ENCODE measurements at regions not wholly inside any gene's neighbourhood (a gene's known extent, or its start where the extent isn't known, plus 50 kb on each side); places are given as distances from the start of the nearest gene placed in this dataset.

DNA sequence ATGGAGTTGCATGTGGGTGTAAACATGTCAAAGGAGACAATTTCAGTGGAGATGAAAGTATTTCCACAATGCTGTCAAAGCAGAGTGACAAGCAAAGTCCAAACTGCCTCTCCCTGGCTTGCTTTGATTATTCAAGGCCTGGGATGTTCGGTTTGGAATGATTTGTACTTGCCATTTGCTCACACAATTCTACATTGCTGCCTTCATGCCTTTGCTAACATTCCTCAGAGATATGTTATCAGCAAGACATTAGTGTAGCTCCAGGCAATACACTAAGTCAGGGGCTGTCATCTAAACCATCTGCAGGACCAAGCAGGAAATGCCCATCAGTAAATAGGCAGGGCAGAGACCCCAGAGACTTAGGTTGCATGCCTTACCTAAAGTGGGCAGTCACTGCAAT lies 79.6 kb upstream of the C1QTNF7 start:
- Histone ChIP-seq H3K4me3 (replicated peaks in 1 of 3) (no peak overlapping the region), H3K9me3 (no peaks in the 10 kb centered on the region), H3K36me3 (no peaks in the 10 kb centered on the region), H3K27ac (no peak overlapping the region), H3K27me3 (no peaks in the 10 kb centered on the region), H3K4me1 (no peaks in the 10 kb centered on the region)
- 38 to 58% methylated on average over 1 of the region's 1 CpG for WGBS, 2 donors
- intact Hi-C loops (cut with DNase I): no loop called here
- TF ChIP-seq, protein P1, sequence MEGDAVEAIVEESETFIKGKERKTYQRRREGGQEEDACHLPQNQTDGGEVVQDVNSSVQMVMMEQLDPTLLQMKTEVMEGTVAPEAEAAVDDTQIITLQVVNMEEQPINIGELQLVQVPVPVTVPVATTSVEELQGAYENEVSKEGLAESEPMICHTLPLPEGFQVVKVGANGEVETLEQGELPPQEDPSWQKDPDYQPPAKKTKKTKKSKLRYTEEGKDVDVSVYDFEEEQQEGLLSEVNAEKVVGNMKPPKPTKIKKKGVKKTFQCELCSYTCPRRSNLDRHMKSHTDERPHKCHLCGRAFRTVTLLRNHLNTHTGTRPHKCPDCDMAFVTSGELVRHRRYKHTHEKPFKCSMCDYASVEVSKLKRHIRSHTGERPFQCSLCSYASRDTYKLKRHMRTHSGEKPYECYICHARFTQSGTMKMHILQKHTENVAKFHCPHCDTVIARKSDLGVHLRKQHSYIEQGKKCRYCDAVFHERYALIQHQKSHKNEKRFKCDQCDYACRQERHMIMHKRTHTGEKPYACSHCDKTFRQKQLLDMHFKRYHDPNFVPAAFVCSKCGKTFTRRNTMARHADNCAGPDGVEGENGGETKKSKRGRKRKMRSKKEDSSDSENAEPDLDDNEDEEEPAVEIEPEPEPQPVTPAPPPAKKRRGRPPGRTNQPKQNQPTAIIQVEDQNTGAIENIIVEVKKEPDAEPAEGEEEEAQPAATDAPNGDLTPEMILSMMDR (IDR thresholded peaks at IDR 0.05): no peak
- TF ChIP-seq POLR2A (IDR thresholded peaks at IDR 0.05): no peak
- DNase-seq: no peak

DNA sequence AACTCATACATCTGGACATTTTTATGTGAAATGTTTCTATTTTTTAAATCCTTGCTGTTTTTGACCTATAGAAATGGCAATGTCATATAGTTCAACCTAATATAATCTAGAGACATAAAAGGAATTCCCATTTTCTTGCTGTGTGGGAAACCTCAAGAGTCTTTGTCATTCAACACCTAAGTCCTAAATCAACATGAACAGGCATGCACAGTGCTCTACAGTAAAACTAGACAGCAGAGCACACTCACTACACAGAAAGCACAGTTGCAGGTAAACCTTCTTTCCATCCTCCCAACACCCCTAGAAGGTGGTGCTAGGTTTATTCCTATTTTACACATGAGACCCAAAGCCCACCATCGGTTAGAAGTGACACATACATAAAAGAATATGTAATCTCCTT lies 79.1 kb upstream of the C1QTNF7 start:
- Histone ChIP-seq H3K36me3 (no peaks in the 10 kb centered on the region), H3K9me3 (no peaks in the 10 kb centered on the region), H3K27me3 (no peaks in the 10 kb centered on the region), H3K4me1 (no peaks in the 10 kb centered on the region), H3K4me3 (replicated peaks in 1 of 3) (no peak overlapping the region), H3K27ac (no peak overlapping the region)
- intact Hi-C loops (cut with DNase I): no loop called here
- DNase-seq: no peak
- 63 to 85% methylated on average over 1 of the region's 1 CpG for WGBS, 2 donors
- no peak for TF ChIP-seq POLR2A (IDR thresholded peaks at IDR 0.05)
- TF ChIP-seq, protein P1 (IDR thresholded peaks at IDR 0.05): no peak

DNA sequence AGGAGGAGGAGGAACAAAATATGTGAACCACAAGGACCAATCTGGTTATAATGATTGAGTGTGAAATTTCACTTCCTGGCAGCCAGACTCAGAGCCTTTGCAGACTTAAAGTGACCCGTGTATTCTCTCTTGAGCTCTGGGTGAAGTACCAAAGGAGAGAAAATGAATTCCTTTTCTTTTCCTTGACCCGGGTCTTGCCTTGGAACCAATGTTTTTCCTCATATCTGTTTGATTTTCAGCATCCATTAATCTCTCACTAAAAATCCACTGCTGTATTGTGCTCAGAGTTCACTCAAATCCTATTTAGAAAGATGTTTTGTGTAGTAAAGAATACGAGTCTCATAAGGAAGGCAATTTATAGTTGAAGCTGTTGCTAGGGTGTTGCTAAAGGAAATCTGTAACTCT lies 78.3 kb upstream of the C1QTNF7 start:
- no peaks in the 10 kb centered on the region for H3K27me3 ChIP-seq
- no peak overlapping the region for H3K4me3 ChIP-seq (replicated peaks in 1 of 3)
- H3K9me3 ChIP-seq: no peaks in the 10 kb centered on the region
- intact Hi-C loops (cut with DNase I): no loop called here
- H3K27ac ChIP-seq: no peak overlapping the region
- DNase-seq: no peak
- no peak for TF ChIP-seq POLR2A (IDR thresholded peaks at IDR 0.05)
- TF ChIP-seq, protein P1 (IDR thresholded peaks at IDR 0.05): no peak
- H3K4me1 ChIP-seq: no peaks in the 10 kb centered on the region
- WGBS, 2 donors: 39 to 41% methylated on average over 3 of the region's 3 CpGs
- H3K36me3 ChIP-seq: no peaks in the 10 kb centered on the region

DNA sequence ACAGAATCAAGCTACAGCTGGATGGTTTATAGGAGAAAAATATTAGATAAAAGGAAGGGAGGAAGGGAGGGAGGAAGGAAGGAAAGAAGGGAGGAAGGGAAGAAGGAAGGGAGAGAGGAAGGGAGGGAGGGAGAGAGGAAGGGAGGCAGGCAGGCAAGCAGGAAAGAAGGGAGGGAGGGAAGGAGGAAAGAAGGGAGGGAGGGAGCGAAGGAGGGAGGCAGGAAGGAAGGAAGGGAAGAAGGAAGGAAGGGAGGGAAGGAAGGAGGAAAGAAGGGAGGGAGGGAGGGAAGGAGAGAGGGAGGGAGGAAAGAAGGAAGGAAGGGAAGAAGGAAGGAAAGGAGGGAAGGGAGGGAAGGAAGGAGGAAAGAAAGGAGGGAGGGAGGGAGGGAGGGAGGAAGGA lies 77.9 kb upstream of the C1QTNF7 start:
- Histone ChIP-seq H3K4me3 (replicated peaks in 1 of 3) (no peak overlapping the region), H3K27ac (no peak overlapping the region), H3K4me1 (no peaks in the 10 kb centered on the region), H3K27me3 (no peaks in the 10 kb centered on the region), H3K9me3 (no peaks in the 10 kb centered on the region), H3K36me3 (no peaks in the 10 kb centered on the region)
- WGBS, 2 donors: 87 to 91% methylated on average over 1 of the region's 1 CpG
- DNase-seq: no peak
- intact Hi-C loops (cut with DNase I): no loop called here
- TF ChIP-seq, protein P1 (IDR thresholded peaks at IDR 0.05): no peak
- TF ChIP-seq POLR2A (IDR thresholded peaks at IDR 0.05): no peak

DNA sequence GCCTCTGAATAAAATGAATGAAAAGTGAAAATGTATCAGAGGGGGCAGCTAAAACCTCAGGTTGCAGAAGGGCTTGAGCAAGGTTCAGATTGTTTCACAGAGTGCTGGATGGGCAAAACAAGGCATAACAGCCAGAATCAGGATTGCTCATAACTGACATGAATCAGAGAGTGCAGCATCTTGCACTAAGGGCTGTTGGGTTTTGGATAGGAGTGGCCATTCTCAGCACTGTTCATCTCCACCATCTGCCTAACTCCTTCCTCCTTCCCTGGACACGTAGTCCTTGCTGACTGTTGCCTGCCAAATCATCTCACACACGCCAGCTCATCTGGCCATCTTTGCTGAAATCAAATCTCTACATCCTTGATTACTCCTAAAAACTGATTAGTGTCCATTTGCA lies 75.3 kb upstream of the C1QTNF7 start:
- intact Hi-C loops (cut with DNase I): no loop called here
- H3K4me1 ChIP-seq: no peaks in the 10 kb centered on the region
- WGBS, 2 donors: 78 to 88% methylated on average over 2 of the region's 2 CpGs
- H3K36me3 ChIP-seq: no peaks in the 10 kb centered on the region
- H3K27me3 ChIP-seq: no peaks in the 10 kb centered on the region
- TF ChIP-seq, protein P1 (IDR thresholded peaks at IDR 0.05): no peak
- no peak for TF ChIP-seq POLR2A (IDR thresholded peaks at IDR 0.05)
- H3K9me3 ChIP-seq: no peaks in the 10 kb centered on the region
- no peak overlapping the region for H3K27ac ChIP-seq
- no peak for DNase-seq
- no peak overlapping the region for H3K4me3 ChIP-seq (replicated peaks in 1 of 3)
